ENCODE measurements at regions not wholly inside any gene's neighbourhood (a gene's known extent, or its start where the extent isn't known, plus 50 kb on each side); places are given as distances from the start of the nearest gene placed in this dataset.

GRCh38 chr3:130260918-130261317 lies 84.6 kb upstream of the COL6A5 start:
- CTCF ChIA-PET (ENCODE audit: partially characterized antibody): no interaction called here
- no peak for DNase-seq
- Histone ChIP-seq H3K27me3 (ENCODE audit: insufficient read depth, low read length) (no peaks in the 10 kb centered on the region), H3K9me3 (ENCODE audit: control insufficient read depth in 1 of 2, low read length in 2 of 2) (no peaks in the 10 kb centered on the region), H3K4me1 (ENCODE audit: insufficient read depth, low read length) (no peaks in the 10 kb centered on the region), H3K4me3 (ENCODE audit: low read length in 2 of 2) (no peak overlapping the region), H3K36me3 (ENCODE audit: insufficient read depth, low read length) (no peaks in the 10 kb centered on the region), H3K27ac (ENCODE audit: low read depth, low read length) (no peak overlapping the region)
- POLR2A ChIA-PET (ENCODE audit: partially characterized antibody): no interaction called here
- H3K27me3 Mint-ChIP-seq: peaks cover 2 to 9% of the 10 kb centered on the region in 2 donors
- no peak overlapping the region for H3K4me3 Mint-ChIP-seq
- H3K27ac Mint-ChIP-seq: no peak overlapping the region
- intact Hi-C loops (cut with micrococcal nuclease): no loop called here
- H3K4me1 Mint-ChIP-seq: no peaks in the 10 kb centered on the region
- no peaks in the 10 kb centered on the region for H3K36me3 Mint-ChIP-seq
- H3K9me3 Mint-ChIP-seq: no peaks in the 10 kb centered on the region

GRCh38 chr3:130263708-130264107 lies 81.8 kb upstream of the COL6A5 start:
- ChIA-PET CTCF (ENCODE audit: partially characterized antibody) (no interaction called here), POLR2A (ENCODE audit: partially characterized antibody) (no interaction called here)
- Histone ChIP-seq H3K4me3 (ENCODE audit: low read length in 2 of 2) (no peak overlapping the region), H3K27me3 (ENCODE audit: insufficient read depth, low read length) (no peaks in the 10 kb centered on the region), H3K36me3 (ENCODE audit: insufficient read depth, low read length) (no peaks in the 10 kb centered on the region), H3K4me1 (ENCODE audit: insufficient read depth, low read length) (no peaks in the 10 kb centered on the region), H3K27ac (ENCODE audit: low read depth, low read length) (no peak overlapping the region), H3K9me3 (ENCODE audit: control insufficient read depth in 1 of 2, low read length in 2 of 2) (no peaks in the 10 kb centered on the region)
- H3K27ac Mint-ChIP-seq: no peak overlapping the region
- intact Hi-C loops (cut with micrococcal nuclease): no loop called here
- H3K9me3 Mint-ChIP-seq: no peaks in the 10 kb centered on the region
- H3K27me3 Mint-ChIP-seq: peaks cover 2 to 3% of the 10 kb centered on the region in 2 donors
- no peaks in the 10 kb centered on the region for H3K4me1 Mint-ChIP-seq
- DNase-seq: no peak
- no peaks in the 10 kb centered on the region for H3K36me3 Mint-ChIP-seq
- H3K4me3 Mint-ChIP-seq: no peak overlapping the region

GRCh38 chr3:130266817-130267216 lies 78.7 kb upstream of the COL6A5 start:
- no peak overlapping the region for H3K4me3 ChIP-seq (ENCODE audit: low read length in 2 of 2)
- ChIA-PET POLR2A (ENCODE audit: partially characterized antibody) (no interaction called here), CTCF (ENCODE audit: partially characterized antibody) (no interaction called here)
- H3K36me3 Mint-ChIP-seq: no peaks in the 10 kb centered on the region
- H3K4me1 Mint-ChIP-seq: no peaks in the 10 kb centered on the region
- H3K9me3 ChIP-seq (ENCODE audit: control insufficient read depth in 1 of 2, low read length in 2 of 2): no peaks in the 10 kb centered on the region
- no peak overlapping the region for H3K4me3 Mint-ChIP-seq
- H3K27ac Mint-ChIP-seq: no peak overlapping the region
- H3K9me3 Mint-ChIP-seq: no peaks in the 10 kb centered on the region
- no peak for DNase-seq
- intact Hi-C loops (cut with micrococcal nuclease): no loop called here
- H3K36me3 ChIP-seq (ENCODE audit: insufficient read depth, low read length): no peaks in the 10 kb centered on the region
- no peak overlapping the region for H3K27ac ChIP-seq (ENCODE audit: low read depth, low read length)
- peaks cover 7 to 10% of the 10 kb centered on the region in 2 donors for H3K27me3 Mint-ChIP-seq
- no peaks in the 10 kb centered on the region for H3K27me3 ChIP-seq (ENCODE audit: insufficient read depth, low read length)
- H3K4me1 ChIP-seq (ENCODE audit: insufficient read depth, low read length): no peaks in the 10 kb centered on the region

DNA sequence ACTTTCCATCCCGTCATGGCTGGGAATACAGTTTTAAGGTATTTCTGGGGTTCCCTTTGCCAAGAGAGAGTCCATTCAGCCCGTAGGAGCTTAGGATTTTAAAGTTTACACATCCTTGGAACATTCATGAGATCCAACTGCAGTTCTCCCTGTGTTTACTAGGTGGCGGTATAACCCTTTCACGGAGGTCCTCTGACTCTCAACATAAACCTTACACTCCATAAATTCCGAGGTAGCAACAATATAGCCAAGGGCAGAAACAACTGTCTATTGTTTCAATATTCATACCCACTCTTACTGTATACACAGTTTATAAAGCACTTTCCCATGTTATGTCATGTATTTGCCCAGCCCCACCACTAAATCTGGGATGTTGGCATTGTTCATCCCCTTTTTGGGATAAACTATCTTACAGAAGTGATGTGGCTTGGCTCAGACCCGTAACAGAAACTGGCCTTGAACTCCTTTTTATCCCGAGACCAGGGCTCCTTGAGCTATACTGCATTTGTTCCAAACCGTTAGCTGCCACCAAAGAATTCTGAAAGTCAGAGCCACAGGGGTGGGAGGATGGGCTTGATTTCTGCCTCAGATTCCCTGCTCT lies 69.2 kb upstream of the COL6A5 start:
- Mint-ChIP-seq H3K36me3 (no peaks in the 10 kb centered on the region), H3K4me1 (peaks cover 0 to 5% (median under 1%) of the 10 kb centered on the region in 4 donors), H3K27me3 (peaks cover 10 to 22% of the 10 kb centered on the region in 2 donors), H3K4me3 (no peak overlapping the region), H3K27ac (no peak overlapping the region), H3K9me3 (no peaks in the 10 kb centered on the region)
- H3K36me3 ChIP-seq (ENCODE audit: insufficient read depth, low read length): no peaks in the 10 kb centered on the region
- ChIA-PET CTCF (ENCODE audit: partially characterized antibody) (interaction anchor here (1.4 kb wide), 1 partner anchor 9 kb away, joined by 5 read pairs; no protein-coding TSS in a partner anchor), POLR2A (ENCODE audit: partially characterized antibody) (no interaction called here)
- H3K9me3 ChIP-seq (ENCODE audit: control insufficient read depth in 1 of 2, low read length in 2 of 2): no peaks in the 10 kb centered on the region
- H3K4me1 ChIP-seq (ENCODE audit: insufficient read depth, low read length): no peaks in the 10 kb centered on the region
- no peak overlapping the region for H3K27ac ChIP-seq (ENCODE audit: low read depth, low read length)
- H3K4me3 ChIP-seq (ENCODE audit: low read length in 2 of 2): no peak overlapping the region
- peak in 3 of 5 donors; percentile 7 to 26 (median 8) for DNase-seq
- intact Hi-C loops (cut with micrococcal nuclease): loop anchor here (5.0 kb wide), 1 partner anchor 261 kb away; no protein-coding TSS in a partner anchor
- peaks cover 3% of the 10 kb centered on the region for H3K27me3 ChIP-seq (ENCODE audit: insufficient read depth, low read length)

DNA sequence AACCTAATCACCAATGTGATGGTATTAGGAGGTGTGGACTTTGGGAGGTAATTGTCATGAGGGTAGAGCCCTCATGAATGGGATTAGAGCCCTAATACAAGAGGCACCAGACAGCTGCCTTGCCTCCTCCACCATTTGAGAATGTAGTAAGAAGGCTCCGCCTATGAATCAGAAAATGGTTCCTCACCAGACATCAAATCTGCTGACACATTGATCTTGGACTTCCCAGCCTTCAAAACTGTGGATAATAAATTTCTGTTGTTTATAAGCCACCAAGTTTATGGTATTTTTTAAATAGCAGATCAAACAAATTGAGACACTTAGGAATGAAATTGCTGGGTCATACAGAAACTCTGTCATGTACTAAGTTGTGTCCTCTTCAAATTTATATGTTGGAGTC lies 56.8 kb upstream of the COL6A5 start:
- no peaks in the 10 kb centered on the region for H3K9me3 ChIP-seq (ENCODE audit: control insufficient read depth in 1 of 2, low read length in 2 of 2)
- H3K27ac ChIP-seq (ENCODE audit: low read depth, low read length): no peak overlapping the region
- Mint-ChIP-seq H3K4me1 (no peaks in the 10 kb centered on the region), H3K27ac (no peak overlapping the region), H3K27me3 (peaks cover 8 to 10% of the 10 kb centered on the region in 2 donors), H3K36me3 (no peaks in the 10 kb centered on the region), H3K4me3 (no peak overlapping the region), H3K9me3 (peaks cover 0 to 4% (median 0%) of the 10 kb centered on the region in 8 donors)
- CTCF ChIA-PET (ENCODE audit: partially characterized antibody): no interaction called here
- POLR2A ChIA-PET (ENCODE audit: partially characterized antibody): no interaction called here
- intact Hi-C loops (cut with micrococcal nuclease): no loop called here
- H3K4me1 ChIP-seq (ENCODE audit: insufficient read depth, low read length): no peaks in the 10 kb centered on the region
- no peaks in the 10 kb centered on the region for H3K27me3 ChIP-seq (ENCODE audit: insufficient read depth, low read length)
- no peak for DNase-seq
- H3K36me3 ChIP-seq (ENCODE audit: insufficient read depth, low read length): no peaks in the 10 kb centered on the region
- no peak overlapping the region for H3K4me3 ChIP-seq (ENCODE audit: low read length in 2 of 2)

DNA sequence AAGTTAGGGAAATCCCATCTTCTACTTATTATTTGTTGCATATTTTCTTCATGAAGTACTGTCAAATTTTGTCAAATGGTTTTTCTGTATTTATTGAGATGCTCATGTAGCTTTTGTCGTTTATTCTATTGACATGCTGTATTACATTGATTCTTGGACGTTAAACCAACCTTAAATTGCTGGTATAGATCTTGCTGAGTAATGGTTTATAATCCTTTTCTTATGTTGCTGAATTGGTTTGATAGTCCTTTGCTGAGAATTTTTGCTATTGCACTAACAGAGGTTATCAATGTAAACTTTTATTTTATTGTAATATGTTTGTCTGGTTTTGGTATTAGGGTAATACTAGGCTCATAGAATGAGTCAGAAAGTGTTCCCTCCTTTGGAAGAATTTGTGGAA lies 54.3 kb upstream of the COL6A5 start:
- Mint-ChIP-seq H3K4me1 (no peaks in the 10 kb centered on the region), H3K27ac (no peak overlapping the region), H3K36me3 (no peaks in the 10 kb centered on the region), H3K27me3 (peaks cover 10 to 16% of the 10 kb centered on the region in 2 donors), H3K4me3 (no peak overlapping the region), H3K9me3 (peaks cover 0 to 13% (median 3%) of the 10 kb centered on the region in 8 donors)
- CTCF ChIA-PET (ENCODE audit: partially characterized antibody): no interaction called here
- H3K27ac ChIP-seq (ENCODE audit: low read depth, low read length): no peak overlapping the region
- no peaks in the 10 kb centered on the region for H3K4me1 ChIP-seq (ENCODE audit: insufficient read depth, low read length)
- POLR2A ChIA-PET (ENCODE audit: partially characterized antibody): no interaction called here
- H3K36me3 ChIP-seq (ENCODE audit: insufficient read depth, low read length): no peaks in the 10 kb centered on the region
- H3K27me3 ChIP-seq (ENCODE audit: insufficient read depth, low read length): no peaks in the 10 kb centered on the region
- H3K9me3 ChIP-seq (ENCODE audit: control insufficient read depth in 1 of 2, low read length in 2 of 2): no peaks in the 10 kb centered on the region
- DNase-seq: no peak
- no peak overlapping the region for H3K4me3 ChIP-seq (ENCODE audit: low read length in 2 of 2)
- intact Hi-C loops (cut with micrococcal nuclease): no loop called here

DNA sequence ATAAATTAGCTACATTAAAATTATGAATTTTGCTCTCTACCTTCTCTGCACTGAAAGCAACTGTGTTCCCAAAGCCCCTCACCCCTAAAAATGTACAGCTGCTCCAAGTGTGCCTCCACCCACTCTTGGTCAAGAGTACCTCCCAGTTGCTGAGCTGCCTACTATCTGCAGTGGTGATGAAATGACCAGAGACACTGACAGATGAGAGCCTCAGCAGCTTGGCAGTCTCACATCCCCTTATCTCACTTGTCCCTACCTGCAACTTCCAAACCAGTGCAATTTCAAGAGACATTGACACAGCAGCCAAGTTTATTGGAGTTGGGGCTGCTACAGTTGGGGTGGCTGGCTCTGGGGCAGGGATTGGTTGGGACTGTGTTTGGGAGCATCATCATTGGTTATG lies 52.2 kb upstream of the COL6A5 start:
- Histone ChIP-seq H3K9me3 (ENCODE audit: control insufficient read depth in 1 of 2, low read length in 2 of 2) (no peaks in the 10 kb centered on the region), H3K4me1 (ENCODE audit: insufficient read depth, low read length) (no peaks in the 10 kb centered on the region), H3K36me3 (ENCODE audit: insufficient read depth, low read length) (no peaks in the 10 kb centered on the region), H3K27ac (ENCODE audit: low read depth, low read length) (no peak overlapping the region), H3K27me3 (ENCODE audit: insufficient read depth, low read length) (no peaks in the 10 kb centered on the region), H3K4me3 (ENCODE audit: low read length in 2 of 2) (no peak overlapping the region)
- Mint-ChIP-seq H3K36me3 (no peaks in the 10 kb centered on the region), H3K4me3 (no peak overlapping the region), H3K27me3 (peaks cover 7 to 18% of the 10 kb centered on the region in 2 donors), H3K4me1 (no peaks in the 10 kb centered on the region), H3K9me3 (peaks cover 0 to 13% (median 3%) of the 10 kb centered on the region in 8 donors), H3K27ac (no peak overlapping the region)
- POLR2A ChIA-PET (ENCODE audit: partially characterized antibody): no interaction called here
- intact Hi-C loops (cut with micrococcal nuclease): no loop called here
- CTCF ChIA-PET (ENCODE audit: partially characterized antibody): no interaction called here
- DNase-seq: no peak

Measured in CD4-positive, alpha-beta memory T cell (primary cell).